ENCODE measurements at regions not wholly inside any gene's neighbourhood (a gene's known extent, or its start where the extent isn't known, plus 50 kb on each side); places are given as distances from the start of the nearest gene placed in this dataset.
"Not testable (repeated sequence)": the region's sequence is repeated elsewhere in the genome, so short reads cannot be mapped to it uniquely, and the experiment has no call there.

- ATAC-seq (no peak), DNase-seq (ENCODE audit: low spot score) (no peak)
Observed at GRCh38 chr14:80056497-80056801, 154.9 kb downstream of the DIO2 start.

GRCh38 chr14:80055667-80056496 is 155.4 kb downstream of the DIO2 start:
- peak; percentile 79 for ATAC-seq
- peak; percentile 39 for DNase-seq (ENCODE audit: low spot score)

- no peak for ATAC-seq
- DNase-seq (ENCODE audit: low spot score), result no peak
Observed at GRCh38 chr14:80055226-80055625, 156.1 kb downstream of the DIO2 start.

GRCh38 chr14:80054020-80054419 is 157.3 kb downstream of the DIO2 start:
- no peak for ATAC-seq
- DNase-seq (ENCODE audit: low spot score), result no peak

GRCh38 chr14:80049055-80049454 is 162.2 kb downstream of the DIO2 start:
- DNase-seq (ENCODE audit: low spot score) (no peak), ATAC-seq (no peak)

GRCh38 chr14:80047761-80048160 is 163.5 kb downstream of the DIO2 start:
- no peak for ATAC-seq
- DNase-seq (ENCODE audit: low spot score), result no peak

GRCh38 chr14:80037349-80037748 is 174.0 kb downstream of the DIO2 start:
- DNase-seq (ENCODE audit: low spot score), result no peak
- no peak for ATAC-seq

- no peak for ATAC-seq
- no peak for DNase-seq (ENCODE audit: low spot score)
Observed at GRCh38 chr14:80024417-80024816, 186.9 kb downstream of the DIO2 start.

- not testable (repeated sequence) for ATAC-seq; DNase-seq (ENCODE audit: low spot score)
Observed at GRCh38 chr14:80018476-80018875, 192.8 kb downstream of the DIO2 start.

GRCh38 chr14:80017795-80018194 is 193.5 kb downstream of the DIO2 start:
- DNase-seq (ENCODE audit: low spot score), result no peak
- no peak for ATAC-seq

- not testable (repeated sequence) for DNase-seq (ENCODE audit: low spot score); ATAC-seq
Observed at GRCh38 chr14:80010245-80010644, 201.1 kb downstream of the DIO2 start.

- DNase-seq (ENCODE audit: low spot score), result no peak
- ATAC-seq, result no peak
Observed at GRCh38 chr14:80005561-80005960, 205.7 kb downstream of the DIO2 start.

- DNase-seq (ENCODE audit: low spot score) (no peak), ATAC-seq (no peak)
Observed at GRCh38 chr14:80004871-80005270, 206.4 kb downstream of the DIO2 start.

- ATAC-seq (no peak), DNase-seq (ENCODE audit: low spot score) (no peak)
Observed at GRCh38 chr14:80003138-80003537, 208.2 kb downstream of the DIO2 start.

- ATAC-seq (no peak), DNase-seq (ENCODE audit: low spot score) (no peak)
Observed at GRCh38 chr14:79997509-79998208, 213.6 kb downstream of the DIO2 start.

- DNase-seq (ENCODE audit: low spot score), result no peak
- no peak for ATAC-seq
Observed at GRCh38 chr14:79992407-79993198, 218.7 kb downstream of the DIO2 start.

- no peak for ATAC-seq
- no peak for DNase-seq (ENCODE audit: low spot score)
Observed at GRCh38 chr14:79991866-79992265, 219.4 kb downstream of the DIO2 start.

GRCh38 chr14:79989990-79990389 is 221.3 kb downstream of the DIO2 start:
- ATAC-seq, result no peak
- no peak for DNase-seq (ENCODE audit: low spot score)

GRCh38 chr14:79986251-79986650 is 225.1 kb downstream of the DIO2 start:
- no peak for ATAC-seq

GRCh38 chr14:79972230-79972629 is 239.1 kb downstream of the DIO2 start:
- no peak for DNase-seq (ENCODE audit: low spot score)
- ATAC-seq, result no peak

More at GRCh38 chr14:79986251-79986650, 225.1 kb downstream of the DIO2 start:
- DNase-seq (ENCODE audit: low spot score), result no peak

- DNase-seq (ENCODE audit: low spot score), result no peak
- no peak for ATAC-seq
Observed at GRCh38 chr14:79971330-79971729, 240.0 kb downstream of the DIO2 start.

- ATAC-seq (no peak), DNase-seq (ENCODE audit: low spot score) (no peak)
Observed at GRCh38 chr14:79967453-79967852, 243.9 kb downstream of the DIO2 start.

Data from left lobe of liver (tissue), 2 donors.